CD4-positive, alpha-beta T cell (primary cell): ENCODE measurements at regions not wholly inside any gene's neighbourhood (a gene's known extent, or its start where the extent isn't known, plus 50 kb on each side); places are given as distances from the start of the nearest gene placed in this dataset.

Experiments used
- ATAC-seq: fragments of 200-7000 bp; cut with Tn5 transposase; one replicate; pipeline ENCODE4 v1.10.0; 2022; ENCODE audit warnings: mild to moderate bottlenecking; ENCODE audit not compliant: poor library complexity
- CTCF ChIA-PET: fragments of 350-600 bp; sonication (Branson Sonifier 250); formaldehyde crosslinking; loops from one replicate; lab custom pipeline; 2021; ENCODE audit warnings: antibody characterized with exemption, inconsistent platforms; lab: Charles Lee
- POLR2A ChIA-PET: fragments of 350-600 bp; sonication (Branson Sonifier 250); formaldehyde crosslinking; loops from one replicate; lab custom pipeline; 2021; ENCODE audit warnings: antibody characterized with exemption, inconsistent platforms; lab: Charles Lee
- DNase-seq, 14 experiments: peaks; one replicate each; pipeline ENCODE4 v3.0.0-alpha.2; 2013 to 2020; ENCODE audit warnings: mixed read lengths in 2 of 14
- H3K27ac ChIP-seq, 2 donors: one replicate each; pipeline versions ENCODE4 v1.5.1 to v1.7.0; 2013; ENCODE audit warnings: low read length in 2 of 2, low read depth in 1 of 2, mild to moderate bottlenecking in 1 of 2
- H3K27me3 ChIP-seq, 2 experiments: 1 replicate in 1 of 2; 2 replicates in 1 of 2; pipeline versions ENCODE4 v1.6.1 to v1.7.0; 2013; ENCODE audit warnings: low read length in 2 of 2, control low read depth in 1 of 2, mild to moderate bottlenecking in 1 of 2, moderate library complexity in 1 of 2; ENCODE audit not compliant: insufficient read depth in 2 of 2, control insufficient read depth in 1 of 2
- H3K36me3 ChIP-seq: one replicate; pipeline ENCODE4 v1.6.1; 2013; ENCODE audit warnings: low read length, control low read depth; ENCODE audit not compliant: insufficient read depth
- H3K4me1 ChIP-seq: one replicate; pipeline ENCODE4 v1.6.1; 2013; ENCODE audit warnings: low read length, control low read depth; ENCODE audit not compliant: insufficient read depth
- H3K4me3 ChIP-seq: one replicate; pipeline ENCODE4 v1.5.1; 2013; ENCODE audit warnings: mild to moderate bottlenecking, low read length, moderate library complexity
- H3K9me3 ChIP-seq, 2 experiments: 1 replicate in 1 of 2; 2 replicates in 1 of 2; pipeline versions ENCODE4 v1.6.1 to v1.7.0; 2013; ENCODE audit warnings: low read length in 2 of 2, mild to moderate bottlenecking in 2 of 2, control low read depth in 1 of 2, moderate library complexity in 1 of 2; ENCODE audit not compliant: control insufficient read depth in 1 of 2, insufficient read depth in 1 of 2
- H3K27ac Mint-ChIP-seq: one replicate; pipeline ENCODE4 v1.8.0; 2020; ENCODE audit warnings: mixed read lengths
- H3K27me3 Mint-ChIP-seq: one replicate; pipeline ENCODE4 v1.8.0; 2021; ENCODE audit warnings: mixed read lengths
- H3K36me3 Mint-ChIP-seq: one replicate; pipeline ENCODE4 v1.8.0; 2021; ENCODE audit warnings: low read depth, mixed read lengths
- H3K4me1 Mint-ChIP-seq: one replicate; pipeline ENCODE4 v1.8.0; 2021; ENCODE audit warnings: low read depth, mixed read lengths
- H3K4me3 Mint-ChIP-seq: one replicate; pipeline ENCODE4 v1.8.0; 2020; ENCODE audit warnings: mild to moderate bottlenecking, mixed read lengths
- H3K9me3 Mint-ChIP-seq: one replicate; pipeline ENCODE4 v1.8.0; 2020; ENCODE audit warnings: mixed read lengths
- CTCF ChIP-seq: fragments of 200-600 bp; IDR thresholded peaks from one replicate; pipeline ENCODE4 v1.8.0; 2022; ENCODE audit warnings: antibody characterized with exemption, mild to moderate bottlenecking
- intact Hi-C, 2 experiments: fragments of 100-400 bp; cut with DNase I in 1 of 2; cut with micrococcal nuclease in 1 of 2; formaldehyde crosslinking; loops; one replicate each; pipeline versions ENCODE4 v1.15.1 to v1.9.0; 2023 to 2025; cut with DNase I, micrococcal nuclease

DNA sequence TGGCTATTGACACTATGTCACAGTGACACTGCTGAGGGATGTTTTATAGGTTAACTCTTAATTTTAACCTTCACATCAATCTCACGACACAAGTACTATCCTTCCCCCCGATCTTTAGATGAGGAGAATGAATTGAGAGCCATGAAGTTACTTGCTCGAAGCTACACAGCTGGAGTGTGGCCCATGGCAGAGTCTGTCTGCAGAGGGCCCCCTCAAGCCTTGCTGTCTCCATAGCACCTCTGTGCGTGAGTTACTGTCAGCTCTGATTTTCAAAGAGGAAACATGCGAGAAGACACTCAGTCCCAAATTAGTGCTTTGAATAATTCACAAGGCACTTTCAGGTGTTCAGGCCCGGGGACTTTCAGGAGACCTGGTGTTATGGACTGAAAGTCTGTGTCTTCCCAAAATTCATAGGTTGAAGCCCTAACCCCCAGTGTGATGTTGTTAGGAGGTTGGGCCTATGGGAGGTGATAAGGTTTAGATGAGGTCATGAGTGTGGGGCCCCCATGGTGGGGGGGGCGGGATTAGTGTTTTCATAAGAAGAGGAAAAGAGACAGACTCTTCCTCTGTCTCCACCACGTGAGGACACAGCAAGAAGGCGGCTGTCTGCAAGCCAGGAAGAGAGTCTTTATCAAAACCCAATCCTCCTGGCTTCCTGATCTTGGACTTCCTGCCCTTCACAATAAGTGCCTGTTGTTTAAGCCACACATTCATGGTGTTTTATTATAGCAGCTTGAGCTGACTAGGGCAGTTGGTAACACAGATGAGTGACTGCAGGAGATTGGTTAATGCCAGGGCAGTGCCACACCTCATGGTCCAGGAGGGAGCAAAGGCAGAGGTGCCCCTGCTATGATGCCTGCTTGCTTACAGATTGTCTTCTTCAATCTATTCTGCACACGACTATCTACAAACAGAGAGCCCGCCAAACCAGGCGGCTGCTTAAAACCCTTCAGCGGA is 281.8 kb downstream of the HAPSTR1 start:
- no peaks in the 10 kb centered on the region for H3K4me1 Mint-ChIP-seq
- Histone ChIP-seq H3K4me3 (no peak overlapping the region), H3K27me3 (no peaks in the 10 kb centered on the region), H3K4me1 (no peaks in the 10 kb centered on the region), H3K27ac (no peak overlapping the region), H3K9me3 (peaks cover 0 to 4% of the 10 kb centered on the region in 2 experiments), H3K36me3 (no peaks in the 10 kb centered on the region)
- DNase-seq (no peak), ATAC-seq (no peak)
- POLR2A ChIA-PET, result no interaction called here
- no peak overlapping the region for H3K4me3 Mint-ChIP-seq
- peaks cover 3% of the 10 kb centered on the region for H3K27me3 Mint-ChIP-seq
- intact Hi-C loops, result no loop called here
- H3K9me3 Mint-ChIP-seq, result peaks cover 4% of the 10 kb centered on the region
- CTCF ChIA-PET, result no interaction called here
- no peak overlapping the region for H3K27ac Mint-ChIP-seq
- TF ChIP-seq CTCF, result no peak
- H3K36me3 Mint-ChIP-seq, result no peaks in the 10 kb centered on the region

DNA sequence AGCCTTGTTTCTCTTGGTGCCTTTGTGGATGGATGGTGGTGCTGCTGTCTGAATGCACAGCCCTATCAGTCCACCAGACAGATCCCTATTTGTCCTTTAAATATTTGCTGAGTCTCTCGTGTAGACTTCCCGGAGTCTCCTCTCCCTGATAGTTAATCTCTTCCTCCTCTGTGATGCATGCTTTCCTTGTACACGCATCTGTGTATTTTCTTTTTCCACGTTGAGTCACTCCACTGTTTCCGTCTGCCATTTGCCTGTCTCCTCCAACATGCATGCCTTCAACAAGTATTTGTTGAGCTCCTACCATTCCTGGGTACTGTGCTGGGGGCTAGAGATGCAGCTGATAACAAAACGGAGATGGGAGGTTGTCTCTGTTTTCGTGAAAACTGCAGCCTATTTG is 282.6 kb downstream of the HAPSTR1 start:
- no peaks in the 10 kb centered on the region for H3K27me3 ChIP-seq
- CTCF ChIA-PET, result no interaction called here
- H3K36me3 Mint-ChIP-seq, result no peaks in the 10 kb centered on the region
- no peak overlapping the region for H3K4me3 Mint-ChIP-seq
- no peak overlapping the region for H3K4me3 ChIP-seq
- H3K4me1 Mint-ChIP-seq, result no peaks in the 10 kb centered on the region
- ATAC-seq (no peak), DNase-seq (no peak)
- TF ChIP-seq CTCF, result no peak
- intact Hi-C loops, result no loop called here
- POLR2A ChIA-PET, result no interaction called here
- peaks cover 0 to 8% of the 10 kb centered on the region in 2 experiments for H3K9me3 ChIP-seq
- H3K36me3 ChIP-seq, result no peaks in the 10 kb centered on the region
- no peak overlapping the region for H3K27ac ChIP-seq
- no peak overlapping the region for H3K27ac Mint-ChIP-seq
- no peaks in the 10 kb centered on the region for H3K4me1 ChIP-seq
- H3K27me3 Mint-ChIP-seq, result peaks cover 9% of the 10 kb centered on the region
- H3K9me3 Mint-ChIP-seq, result peaks cover 3% of the 10 kb centered on the region

DNA sequence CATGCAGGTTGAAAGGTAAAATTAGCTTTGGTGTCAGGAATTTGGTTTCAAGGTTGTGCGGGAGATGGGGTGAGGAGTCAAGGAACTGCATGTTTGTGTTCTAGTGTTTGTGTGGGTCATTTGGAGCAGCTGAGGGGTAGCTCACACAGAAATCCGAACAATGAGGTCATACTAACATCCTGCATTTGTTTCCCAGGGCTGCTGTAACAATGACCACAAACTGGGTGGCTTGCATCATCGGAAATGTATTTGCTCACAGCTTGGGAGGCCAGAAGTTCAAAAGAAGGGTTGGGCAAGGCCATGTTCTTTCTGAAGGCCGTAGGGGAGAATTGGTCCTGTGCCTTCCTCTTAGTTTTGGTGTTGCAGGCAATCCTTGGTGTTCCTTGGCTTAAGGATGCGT is 287.4 kb downstream of the HAPSTR1 start:
- intact Hi-C loops, result no loop called here
- Mint-ChIP-seq H3K27ac (no peak overlapping the region), H3K4me1 (no peaks in the 10 kb centered on the region), H3K36me3 (no peaks in the 10 kb centered on the region), H3K9me3 (peaks cover 7% of the 10 kb centered on the region), H3K4me3 (no peak overlapping the region), H3K27me3 (peaks cover 9% of the 10 kb centered on the region)
- Histone ChIP-seq H3K9me3 (peaks cover 0 to 7% of the 10 kb centered on the region in 2 experiments), H3K27ac (no peak overlapping the region), H3K36me3 (no peaks in the 10 kb centered on the region), H3K4me3 (no peak overlapping the region), H3K4me1 (no peaks in the 10 kb centered on the region), H3K27me3 (peaks cover 0 to 4% of the 10 kb centered on the region in 2 experiments)
- DNase-seq, result no peak
- no peak for TF ChIP-seq CTCF
- POLR2A ChIA-PET, result no interaction called here
- no peak for ATAC-seq
- CTCF ChIA-PET, result no interaction called here
